B cell (primary cell): ENCODE measurements at regions not wholly inside any gene's neighbourhood (a gene's known extent, or its start where the extent isn't known, plus 50 kb on each side); places are given as distances from the start of the nearest gene placed in this dataset.

ENCODE experiments used
- ATAC-seq: fragments of 200-7000 bp; cut with Tn5 transposase; one replicate; pipeline ENCODE4 v1.10.0; 2021; ENCODE audit warnings: low read depth, mild to moderate bottlenecking, moderate number of reproducible peaks, moderate library complexity
- CTCF ChIA-PET: fragments of 350-600 bp; sonication (Branson Sonifier 250); formaldehyde crosslinking; loops from one replicate; lab custom pipeline; 2021; ENCODE audit warnings: antibody characterized with exemption, inconsistent platforms; lab: Charles Lee
- POLR2A ChIA-PET: fragments of 350-600 bp; sonication (Branson Sonifier 250); formaldehyde crosslinking; loops from one replicate; lab custom pipeline; 2021; ENCODE audit warnings: antibody characterized with exemption; lab: Charles Lee
- DNase-seq: peaks from one replicate; pipeline ENCODE4 v3.0.0; 2013
- H2AFZ ChIP-seq: 2 replicates; pipeline ENCODE4 v1.6.1; 2012; ENCODE audit warnings: mild to moderate bottlenecking, low read depth, low read length; ENCODE audit not compliant: insufficient read depth, poor library complexity, severe bottlenecking
- H3K27ac ChIP-seq, 2 donors: 1 replicate in 1 of 2; 2 replicates in 1 of 2; pipeline ENCODE4 v1.5.1; 2012 to 2013; ENCODE audit warnings: low read length in 2 of 2, mild to moderate bottlenecking in 2 of 2, moderate library complexity in 1 of 2
- H3K27me3 ChIP-seq, 4 experiments: fragments of 200-600 bp in 1 of 4; sonication (generic) in 1 of 4; replicated peaks in 1 of 4; 1 replicate in 2 of 4; 2 replicates in 2 of 4; pipeline versions ENCODE4 v1.6.1 to v1.7.0; 2013 to 2016; ENCODE audit warnings: low read length in 3 of 4, mild to moderate bottlenecking in 2 of 4, mixed read lengths in 1 of 4, moderate library complexity in 1 of 4; ENCODE audit not compliant: insufficient read depth in 4 of 4, control insufficient read depth in 3 of 4; ENCODE audit errors: control extremely low read depth in 1 of 4
- H3K36me3 ChIP-seq, 2 experiments: replicated peaks in 1 of 2; 1 replicate in 1 of 2; 2 replicates in 1 of 2; pipeline versions ENCODE4 v1.6.1 to v1.7.1; 2013; ENCODE audit warnings: low read length in 1 of 2; ENCODE audit not compliant: insufficient read depth in 2 of 2, control insufficient read depth in 1 of 2; ENCODE audit errors: control extremely low read depth in 1 of 2, extremely low read depth in 1 of 2
- H3K4me1 ChIP-seq, 2 donors: fragments of 200-600 bp in 1 of 2; sonication (generic) in 1 of 2; 1 replicate in 1 of 2; 2 replicates in 1 of 2; pipeline versions ENCODE4 v1.5.1 to v1.6.1; 2013 to 2017; ENCODE audit warnings: low read length in 2 of 2; ENCODE audit not compliant: control insufficient read depth in 2 of 2, insufficient read depth in 2 of 2
- H3K4me2 ChIP-seq: replicated peaks from 2 replicates; pipeline ENCODE3; 2012; ENCODE audit warnings: mild to moderate bottlenecking, low read depth, low read length; ENCODE audit not compliant: poor library complexity, severe bottlenecking
- H3K4me3 ChIP-seq, 5 experiments: fragments of 200-600 bp in 1 of 5; sonication (generic) in 1 of 5; 1 replicate in 3 of 5; 2 replicates in 2 of 5; pipeline versions ENCODE4 v1.5.1 to v1.7.0; 2011 to 2016; ENCODE audit warnings: low read length in 4 of 5, mild to moderate bottlenecking in 4 of 5, low read depth in 2 of 5, control low read depth in 1 of 5, moderate library complexity in 1 of 5; ENCODE audit not compliant: insufficient read depth in 1 of 5; ENCODE audit errors: control extremely low read depth in 1 of 5, extremely low read depth in 1 of 5
- H3K79me2 ChIP-seq: fragments of 200-600 bp; sonication (generic); one replicate; pipeline ENCODE4 v1.6.0; 2016; ENCODE audit warnings: low read length; ENCODE audit not compliant: control insufficient read depth, insufficient read depth
- H3K9ac ChIP-seq: fragments of 200-600 bp; sonication (generic); 2 replicates; pipeline ENCODE4 v1.6.1; 2017; ENCODE audit warnings: mild to moderate bottlenecking, low read length, moderate library complexity
- H3K9me3 ChIP-seq, 3 donors: one replicate each; pipeline versions ENCODE4 v1.6.1 to v1.7.1; 2013; ENCODE audit warnings: low read length in 2 of 3; ENCODE audit not compliant: control insufficient read depth in 2 of 3, insufficient read depth in 1 of 3; ENCODE audit errors: control extremely low read depth in 1 of 3
- H4K20me1 ChIP-seq: 2 replicates; pipeline ENCODE4 v1.6.0; 2012; ENCODE audit warnings: mild to moderate bottlenecking, low read length; ENCODE audit not compliant: insufficient read depth, control insufficient read depth, poor library complexity, severe bottlenecking
- H3K27ac Mint-ChIP-seq: one replicate; pipeline ENCODE4 v1.8.0; 2021; ENCODE audit warnings: mixed read lengths
- H3K27me3 Mint-ChIP-seq: one replicate; pipeline ENCODE4 v1.8.0; 2021; ENCODE audit warnings: mixed read lengths
- H3K4me1 Mint-ChIP-seq: one replicate; pipeline ENCODE4 v1.8.0; 2021; ENCODE audit warnings: mixed read lengths
- H3K4me3 Mint-ChIP-seq: one replicate; pipeline ENCODE4 v1.8.0; 2021; ENCODE audit warnings: mixed read lengths
- H3K9me3 Mint-ChIP-seq: one replicate; pipeline ENCODE4 v1.8.0; 2022; ENCODE audit warnings: mixed read lengths; ENCODE audit not compliant: insufficient read depth
- CTCF ChIP-seq: fragments of 200-600 bp; IDR thresholded peaks from one replicate; pipeline ENCODE4 v1.8.0; 2022; ENCODE audit warnings: antibody characterized with exemption, mild to moderate bottlenecking
- EZH2 ChIP-seq: IDR thresholded peaks from 2 replicates; pipeline ENCODE4 v1.6.1; 2012; ENCODE audit warnings: borderline replicate concordance, low read depth, mild to moderate bottlenecking, moderate library complexity, low read length; ENCODE audit not compliant: insufficient read depth, poor library complexity, severe bottlenecking
- WGBS: methylation state at CpG from one replicate; pipeline ENCODE4 v1.1.5; 2013; ENCODE audit warnings: missing lambda C conversion rate; ENCODE audit not compliant: insufficient coverage; 5-methylcytosine and 5-hydroxymethylcytosine counted together
- intact Hi-C: fragments of 100-400 bp; cut with micrococcal nuclease; formaldehyde crosslinking; loops from one replicate; pipeline ENCODE4 v1.10.0; 2022

GRCh38 chr16:86344881-86345280, 165.4 kb upstream of the FOXF1 start:
- Histone ChIP-seq H3K27me3 (peaks cover 0 to 29% (median 11%) of the 10 kb centered on the region in 4 experiments), H3K4me1 (no peaks in the 10 kb centered on the region), H4K20me1 (no peaks in the 10 kb centered on the region), H2AFZ (no peak overlapping the region), H3K27ac (no peak overlapping the region), H3K36me3 (no peaks in the 10 kb centered on the region), H3K9ac (no peak overlapping the region), H3K9me3 (peaks cover 0 to 12% (median 0%) of the 10 kb centered on the region in 3 donors), H3K79me2 (no peaks in the 10 kb centered on the region), H3K4me3 (no peak overlapping the region), H3K4me2 (no peak overlapping the region)
- ATAC-seq (no peak), DNase-seq (no peak)
- Mint-ChIP-seq H3K27ac (no peak overlapping the region), H3K9me3 (no peaks in the 10 kb centered on the region), H3K4me3 (no peak overlapping the region), H3K27me3 (peaks cover 52% of the 10 kb centered on the region), H3K4me1 (no peaks in the 10 kb centered on the region)
- 57% methylated on average over 1 of the region's 5 CpGs for WGBS
- TF ChIP-seq CTCF (no peak), EZH2 (no peak)
- ChIA-PET POLR2A (no interaction called here), CTCF (no interaction called here)
- intact Hi-C loops: loop anchor here (5.0 kb wide), 1 partner anchor 177 kb away; no protein-coding TSS in a partner anchor

DNA sequence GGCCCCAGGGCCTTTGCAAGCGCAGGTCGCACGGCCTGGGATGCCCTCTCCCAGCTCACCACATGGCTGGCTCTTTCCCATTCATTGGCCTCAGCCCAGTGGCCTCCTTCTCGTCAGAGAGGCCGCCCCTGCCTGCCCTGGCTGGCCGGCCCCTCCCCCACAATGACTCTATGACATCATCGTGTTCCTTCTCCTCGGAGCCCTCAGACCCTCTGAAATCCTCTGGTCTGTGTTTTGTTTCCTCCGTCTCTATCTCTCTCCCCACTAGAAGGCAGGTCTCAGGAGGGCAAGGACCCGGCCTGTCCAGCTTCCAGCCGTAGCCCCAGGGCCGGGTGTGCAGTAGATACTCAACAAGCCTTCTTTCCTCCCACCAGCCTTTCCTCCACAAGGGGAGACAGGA, 164.8 kb upstream of the FOXF1 start:
- CTCF ChIA-PET: no interaction called here
- H3K27me3 ChIP-seq: peaks cover 0 to 31% (median 9%) of the 10 kb centered on the region in 4 experiments
- H3K27ac Mint-ChIP-seq: no peak overlapping the region

More for the DNA sequence above, 164.8 kb upstream of the FOXF1 start:
- no peak overlapping the region for H3K27ac ChIP-seq
- WGBS: 34% methylated on average over 8 of the region's 12 CpGs
- ATAC-seq (no peak), DNase-seq (no peak)
- H3K9ac ChIP-seq: no peak overlapping the region
- no peak overlapping the region for H3K4me3 ChIP-seq
- H4K20me1 ChIP-seq: no peaks in the 10 kb centered on the region
- H3K4me1 ChIP-seq: no peaks in the 10 kb centered on the region
- POLR2A ChIA-PET: no interaction called here
- no peaks in the 10 kb centered on the region for H3K4me1 Mint-ChIP-seq
- no peaks in the 10 kb centered on the region for H3K36me3 ChIP-seq
- TF ChIP-seq EZH2: no peak
- no peak for TF ChIP-seq CTCF
- peaks cover 0 to 12% (median 0%) of the 10 kb centered on the region in 3 donors for H3K9me3 ChIP-seq
- H3K4me2 ChIP-seq: no peak overlapping the region
- no peak overlapping the region for H2AFZ ChIP-seq
- no peak overlapping the region for H3K4me3 Mint-ChIP-seq
- intact Hi-C loops: no loop called here
- no peaks in the 10 kb centered on the region for H3K9me3 Mint-ChIP-seq
- no peaks in the 10 kb centered on the region for H3K79me2 ChIP-seq
- peaks cover 52% of the 10 kb centered on the region for H3K27me3 Mint-ChIP-seq
